MM.1S (cell line): ENCODE measurements at regions not wholly inside any gene's neighbourhood (a gene's known extent, or its start where the extent isn't known, plus 50 kb on each side); places are given as distances from the start of the nearest gene placed in this dataset.

Experiments
- EZH2phosphoT487 ChIP-seq: fragments of 300-600 bp; sonication (generic); IDR thresholded peaks from 2 replicates; pipeline ENCODE4 v1.6.1; 2018; ENCODE audit warnings: antibody characterized with exemption, low read length
- TF ChIP-seq, protein P1 (sequence below): fragments of 300-600 bp; sonication (generic); IDR thresholded peaks from 2 replicates; pipeline ENCODE4 v1.5.1; 2016; ENCODE audit warnings: antibody characterized with exemption, low read length, mixed read lengths

DNA sequence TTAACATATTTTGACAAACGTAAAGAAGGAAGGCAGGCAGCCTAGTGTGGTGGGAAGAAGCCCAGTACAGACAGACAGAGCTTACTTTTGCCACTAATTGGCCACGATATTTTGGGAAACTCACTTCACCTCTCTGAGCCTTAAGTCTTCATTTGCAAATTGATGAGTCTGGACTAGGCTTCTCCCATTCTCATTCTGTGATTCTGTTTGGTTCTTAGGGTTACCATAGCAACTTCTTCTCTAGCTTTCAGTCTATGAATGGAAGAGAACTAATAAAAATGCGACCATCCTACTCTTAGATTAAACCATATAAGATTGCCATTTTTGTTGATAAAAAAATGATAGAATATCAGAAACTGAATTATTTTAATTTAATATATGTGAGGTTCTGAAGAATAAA is 210.5 kb downstream of the SNAPC1 start:
- no peak for TF ChIP-seq EZH2phosphoT487
- TF ChIP-seq, protein P1, sequence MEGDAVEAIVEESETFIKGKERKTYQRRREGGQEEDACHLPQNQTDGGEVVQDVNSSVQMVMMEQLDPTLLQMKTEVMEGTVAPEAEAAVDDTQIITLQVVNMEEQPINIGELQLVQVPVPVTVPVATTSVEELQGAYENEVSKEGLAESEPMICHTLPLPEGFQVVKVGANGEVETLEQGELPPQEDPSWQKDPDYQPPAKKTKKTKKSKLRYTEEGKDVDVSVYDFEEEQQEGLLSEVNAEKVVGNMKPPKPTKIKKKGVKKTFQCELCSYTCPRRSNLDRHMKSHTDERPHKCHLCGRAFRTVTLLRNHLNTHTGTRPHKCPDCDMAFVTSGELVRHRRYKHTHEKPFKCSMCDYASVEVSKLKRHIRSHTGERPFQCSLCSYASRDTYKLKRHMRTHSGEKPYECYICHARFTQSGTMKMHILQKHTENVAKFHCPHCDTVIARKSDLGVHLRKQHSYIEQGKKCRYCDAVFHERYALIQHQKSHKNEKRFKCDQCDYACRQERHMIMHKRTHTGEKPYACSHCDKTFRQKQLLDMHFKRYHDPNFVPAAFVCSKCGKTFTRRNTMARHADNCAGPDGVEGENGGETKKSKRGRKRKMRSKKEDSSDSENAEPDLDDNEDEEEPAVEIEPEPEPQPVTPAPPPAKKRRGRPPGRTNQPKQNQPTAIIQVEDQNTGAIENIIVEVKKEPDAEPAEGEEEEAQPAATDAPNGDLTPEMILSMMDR = no peak
